ENCODE measurements at regions not wholly inside any gene's neighbourhood (a gene's known extent, or its start where the extent isn't known, plus 50 kb on each side); places are given as distances from the start of the nearest gene placed in this dataset.

- DNase-seq = no peak
- H3K4me3 ChIP-seq (ENCODE audit: low read depth, low read length) = no peak overlapping the region
These were observed 86.9 kb upstream of the SPATA13 start for GRCh38 chr13:24073657-24074056.

DNA sequence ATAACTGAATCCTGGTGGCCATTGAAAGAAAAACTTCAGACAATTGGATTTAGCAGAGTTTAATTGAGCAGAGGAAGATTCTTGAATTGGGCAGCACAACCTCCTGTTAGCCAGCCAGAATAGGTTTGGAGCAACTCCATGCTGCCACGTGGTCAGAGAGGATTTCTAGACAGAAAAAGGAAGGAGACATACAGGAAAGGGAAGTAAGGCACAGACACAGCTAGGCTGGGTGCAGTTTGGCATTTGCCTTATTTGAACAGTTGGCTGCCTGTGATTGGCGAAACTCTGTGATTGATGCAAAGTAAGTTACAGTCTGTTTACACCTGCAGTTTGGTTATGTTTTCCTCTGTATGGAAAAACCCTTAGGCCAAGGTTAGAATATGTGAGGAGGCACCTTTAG is 85.8 kb upstream of the SPATA13 start:
- Histone ChIP-seq H3K9me3 (ENCODE audit: severe bottlenecking) (no peaks in the 10 kb centered on the region), H3K27me3 (ENCODE audit: insufficient read depth, low read depth, severe bottlenecking) (no peaks in the 10 kb centered on the region), H3K27ac (no peak overlapping the region), H3K4me3 (ENCODE audit: low read depth, low read length) (no peak overlapping the region), H3K36me3 (no peaks in the 10 kb centered on the region)
- DNase-seq = no peak
- no peak for TF ChIP-seq CTCF (IDR thresholded peaks at IDR 0.05; ENCODE audit: low read depth, low read length)

More at GRCh38 chr13:24073657-24074056, 86.9 kb upstream of the SPATA13 start:
- no peaks in the 10 kb centered on the region for H3K27me3 ChIP-seq (ENCODE audit: insufficient read depth, low read depth, severe bottlenecking)
- no peaks in the 10 kb centered on the region for H3K9me3 ChIP-seq (ENCODE audit: severe bottlenecking)
- H3K36me3 ChIP-seq = no peaks in the 10 kb centered on the region
- TF ChIP-seq CTCF (IDR thresholded peaks at IDR 0.05; ENCODE audit: low read depth, low read length) = no peak
- no peak overlapping the region for H3K27ac ChIP-seq

- H3K27ac ChIP-seq = no peak overlapping the region
- no peak overlapping the region for H3K4me3 ChIP-seq (ENCODE audit: low read depth, low read length)
- H3K27me3 ChIP-seq (ENCODE audit: insufficient read depth, low read depth, severe bottlenecking) = no peaks in the 10 kb centered on the region
- no peaks in the 10 kb centered on the region for H3K9me3 ChIP-seq (ENCODE audit: severe bottlenecking)
- no peak for DNase-seq
- no peak for TF ChIP-seq CTCF (IDR thresholded peaks at IDR 0.05; ENCODE audit: low read depth, low read length)
- no peaks in the 10 kb centered on the region for H3K36me3 ChIP-seq
These were observed 85.2 kb upstream of the SPATA13 start for GRCh38 chr13:24075137-24075975.

DNA sequence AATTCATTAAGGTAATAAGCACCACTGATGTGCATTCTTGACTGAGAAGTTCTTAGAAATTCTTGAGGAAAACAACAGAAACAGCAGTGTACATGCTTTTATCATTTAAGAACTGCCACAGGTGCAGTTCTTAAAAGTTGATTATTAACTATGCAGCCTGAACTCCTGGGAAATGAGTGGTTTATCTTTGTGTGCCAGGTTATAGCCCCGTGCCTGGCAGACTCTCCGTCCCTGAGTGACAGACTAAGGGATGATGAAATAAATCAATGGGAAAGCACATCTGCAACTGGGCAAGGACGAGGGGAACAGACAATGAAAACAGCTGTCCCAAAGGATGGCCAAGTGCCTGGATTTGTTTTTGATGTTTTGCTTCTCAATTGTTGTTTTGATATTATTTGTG is 84.4 kb upstream of the SPATA13 start:
- H3K27ac ChIP-seq = no peak overlapping the region
- DNase-seq = no peak
- no peak for TF ChIP-seq CTCF (IDR thresholded peaks at IDR 0.05; ENCODE audit: low read depth, low read length)
- no peaks in the 10 kb centered on the region for H3K36me3 ChIP-seq
- H3K9me3 ChIP-seq (ENCODE audit: severe bottlenecking) = no peaks in the 10 kb centered on the region
- no peaks in the 10 kb centered on the region for H3K27me3 ChIP-seq (ENCODE audit: insufficient read depth, low read depth, severe bottlenecking)
- no peak overlapping the region for H3K4me3 ChIP-seq (ENCODE audit: low read depth, low read length)

DNA sequence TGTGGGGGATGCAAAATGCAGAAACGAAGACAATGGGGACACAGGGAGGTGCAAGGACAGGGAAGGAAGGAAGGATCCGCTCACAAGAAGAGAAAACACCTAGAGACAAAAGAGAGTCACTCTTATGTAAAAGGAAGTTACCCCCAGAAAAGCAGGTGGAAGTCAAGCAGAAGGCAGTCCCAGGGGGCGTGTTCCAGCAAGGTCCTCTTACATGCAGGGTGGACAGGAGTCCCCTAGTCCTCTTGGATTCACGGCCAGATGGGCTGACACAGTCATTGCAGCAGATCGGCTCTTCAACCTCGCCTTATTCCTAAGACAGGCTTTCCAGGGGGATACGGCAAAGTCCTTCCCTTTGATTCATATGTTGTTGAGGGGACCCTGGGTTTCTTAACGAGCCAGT is 83.9 kb upstream of the SPATA13 start:
- Histone ChIP-seq H3K9me3 (ENCODE audit: severe bottlenecking) (no peaks in the 10 kb centered on the region), H3K4me3 (ENCODE audit: low read depth, low read length) (no peak overlapping the region), H3K27ac (no peak overlapping the region), H3K27me3 (ENCODE audit: insufficient read depth, low read depth, severe bottlenecking) (no peaks in the 10 kb centered on the region), H3K36me3 (no peaks in the 10 kb centered on the region)
- no peak for TF ChIP-seq CTCF (IDR thresholded peaks at IDR 0.05; ENCODE audit: low read depth, low read length)
- DNase-seq = no peak

- TF ChIP-seq CTCF (IDR thresholded peaks at IDR 0.05; ENCODE audit: low read depth, low read length) = no peak
- H3K36me3 ChIP-seq = no peaks in the 10 kb centered on the region
- no peak overlapping the region for H3K27ac ChIP-seq
- no peak for DNase-seq
- no peak overlapping the region for H3K4me3 ChIP-seq (ENCODE audit: low read depth, low read length)
- no peaks in the 10 kb centered on the region for H3K9me3 ChIP-seq (ENCODE audit: severe bottlenecking)
- no peaks in the 10 kb centered on the region for H3K27me3 ChIP-seq (ENCODE audit: insufficient read depth, low read depth, severe bottlenecking)
These were observed 80.4 kb upstream of the SPATA13 start for GRCh38 chr13:24080134-24080533.
